ENCODE measurements at regions not wholly inside any gene's neighbourhood (a gene's known extent, or its start where the extent isn't known, plus 50 kb on each side); places are given as distances from the start of the nearest gene placed in this dataset.
"Not testable (repeated sequence)": the region's sequence is repeated elsewhere in the genome, so short reads cannot be mapped to it uniquely, and the experiment has no call there.

DNA sequence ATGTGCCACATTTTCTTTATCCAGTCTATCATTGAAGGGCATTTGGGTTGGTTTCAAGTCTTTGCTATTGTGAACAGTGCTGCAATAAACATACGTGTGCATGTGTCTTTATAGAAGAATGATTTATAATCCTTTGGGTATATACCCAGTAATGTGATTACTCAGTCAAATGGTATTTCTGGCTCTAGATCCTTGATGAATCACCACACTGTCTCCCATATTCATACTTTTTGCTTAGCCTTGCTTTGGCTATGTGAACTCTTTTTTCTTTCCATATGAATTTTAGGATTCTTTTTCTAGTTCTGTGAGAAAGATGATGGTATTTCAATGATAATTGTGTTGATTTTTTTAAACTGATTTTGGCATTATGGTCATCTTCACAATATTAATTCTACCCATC, 530.1 kb downstream of the SLC6A15 start:
- DNase-seq = not testable (repeated sequence)

DNA sequence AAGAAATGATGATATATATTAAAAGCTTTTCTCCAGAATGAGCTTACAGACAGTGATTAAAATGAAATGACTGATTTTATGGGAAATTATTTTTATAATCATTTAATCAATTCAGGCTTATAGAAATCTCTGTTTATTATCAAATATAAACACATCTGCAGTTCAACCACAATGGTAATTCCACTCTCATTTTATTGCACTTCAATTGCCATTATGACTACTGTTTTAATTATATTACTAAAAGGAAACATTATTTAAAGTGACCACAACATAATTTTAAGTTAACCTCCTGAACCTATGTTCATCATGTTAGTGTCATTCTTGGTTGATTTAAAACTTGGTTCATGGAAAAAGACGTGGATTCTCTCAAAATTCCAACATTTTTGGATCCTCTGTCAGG, 536.3 kb downstream of the SLC6A15 start:
- DNase-seq = no peak

DNA sequence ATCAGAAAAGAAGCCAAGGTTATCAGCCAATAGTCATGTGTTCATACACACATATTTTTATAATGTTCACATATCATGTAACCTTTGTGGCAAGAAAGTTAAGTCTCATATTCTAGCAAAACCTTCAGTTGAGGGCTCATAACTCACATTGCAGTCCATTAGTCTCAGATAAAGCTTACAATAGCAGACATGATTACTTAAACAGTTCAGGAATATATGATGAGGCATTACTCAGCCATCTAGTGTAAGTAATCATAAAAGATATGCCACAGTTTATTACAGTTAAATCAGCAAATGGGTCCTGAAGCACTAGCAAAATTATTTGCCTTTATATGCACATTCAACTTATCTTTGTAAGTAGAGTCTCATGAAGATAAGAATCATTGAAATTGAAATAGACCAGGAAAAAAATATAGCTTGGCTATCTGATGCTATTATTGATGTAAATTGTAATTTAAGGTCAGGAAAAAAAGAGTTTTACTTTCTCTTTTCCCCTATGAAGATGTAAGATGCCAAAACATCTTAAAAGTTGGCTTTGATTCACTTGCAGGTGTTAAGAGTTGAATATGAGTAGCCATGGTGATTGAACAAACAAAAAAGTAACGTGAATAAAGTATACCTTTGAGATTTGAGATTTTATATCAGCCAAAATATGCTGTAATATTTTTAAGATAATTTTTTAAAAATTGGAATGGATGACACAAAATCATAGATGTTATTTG, 537.0 kb downstream of the SLC6A15 start:
- DNase-seq = no peak

DNA sequence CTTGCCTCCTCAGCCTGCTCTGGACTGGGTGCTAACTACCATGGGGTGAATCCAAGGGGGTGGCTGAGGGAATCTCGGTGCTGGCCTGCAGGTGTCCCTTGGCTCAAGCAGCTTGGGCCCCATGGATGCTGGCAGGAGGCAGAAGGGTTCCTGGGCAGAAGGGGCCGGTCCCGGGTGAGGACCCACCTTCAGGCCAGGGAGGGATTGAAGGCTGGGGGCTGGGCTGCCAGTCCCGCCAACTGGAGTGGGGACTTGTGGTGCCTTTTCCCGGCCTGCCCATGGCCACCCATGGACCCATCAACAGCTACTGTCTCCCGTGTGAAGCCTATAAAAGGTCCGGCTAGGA, 550.1 kb downstream of the SLC6A15 start:
- DNase-seq = no peak

DNA sequence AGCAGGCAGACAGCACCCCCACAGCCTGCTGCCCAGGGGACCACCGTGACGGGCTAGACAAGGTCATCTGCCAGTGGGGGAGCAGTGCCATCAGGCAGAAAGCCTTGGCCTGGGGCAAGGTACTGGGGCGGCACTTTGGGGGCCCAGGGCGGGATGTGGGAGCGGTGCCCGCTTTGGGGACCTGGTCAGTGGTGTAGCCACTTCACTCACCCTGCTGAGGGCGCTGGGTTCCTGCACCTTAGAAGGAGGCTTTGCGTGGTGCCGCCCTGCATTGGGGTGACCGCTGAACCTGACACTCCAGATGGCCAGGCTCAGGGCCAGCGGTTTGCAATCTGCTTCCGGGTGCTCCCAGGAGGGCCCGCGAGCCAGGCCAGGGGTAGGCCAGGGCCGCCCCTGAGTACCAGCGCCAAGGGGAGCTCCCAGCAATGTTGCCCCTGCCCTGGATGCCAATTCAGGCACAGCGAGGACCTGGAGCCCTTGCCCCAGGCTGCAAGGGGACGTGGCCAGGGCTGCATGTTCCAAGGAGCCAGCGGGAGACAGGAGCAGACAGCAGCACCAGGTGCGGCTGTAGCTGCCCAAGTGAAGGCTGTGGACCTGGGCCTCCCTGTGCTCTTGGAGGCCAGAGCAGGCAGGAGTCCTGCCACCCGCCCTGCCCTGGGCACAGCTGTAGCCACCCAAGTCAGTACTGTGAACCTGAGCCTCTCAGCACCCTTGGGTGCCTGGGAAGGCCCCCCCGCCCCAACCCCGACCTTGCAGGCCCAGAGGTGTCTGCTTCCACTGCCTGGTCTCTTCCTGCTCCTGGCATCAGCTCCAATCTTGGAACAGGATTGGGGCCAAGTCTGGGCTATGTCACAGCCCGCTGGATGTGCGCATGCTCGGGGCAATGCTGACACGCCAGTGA, 550.7 kb downstream of the SLC6A15 start:
- DNase-seq = no peak

DNA sequence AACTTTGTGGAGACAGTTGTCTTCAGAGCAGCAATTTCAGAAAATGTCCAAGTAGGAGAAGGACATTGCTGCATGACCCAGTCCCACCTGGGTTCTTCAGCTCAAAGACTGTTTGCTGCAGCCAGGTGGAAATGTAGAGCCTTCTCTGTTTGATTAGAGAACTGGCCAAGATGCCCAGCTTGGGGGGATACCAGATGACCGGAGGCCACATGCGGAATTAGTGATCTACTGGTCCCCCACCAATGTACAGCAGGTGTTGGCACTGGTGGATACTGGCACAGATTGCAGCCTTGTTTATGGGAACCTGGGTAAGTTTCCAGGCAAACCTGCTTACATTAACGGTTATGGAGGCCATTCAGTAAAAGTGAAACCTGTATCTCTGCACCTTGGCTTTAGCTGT, 555.3 kb downstream of the SLC6A15 start:
- DNase-seq = no peak

DNA sequence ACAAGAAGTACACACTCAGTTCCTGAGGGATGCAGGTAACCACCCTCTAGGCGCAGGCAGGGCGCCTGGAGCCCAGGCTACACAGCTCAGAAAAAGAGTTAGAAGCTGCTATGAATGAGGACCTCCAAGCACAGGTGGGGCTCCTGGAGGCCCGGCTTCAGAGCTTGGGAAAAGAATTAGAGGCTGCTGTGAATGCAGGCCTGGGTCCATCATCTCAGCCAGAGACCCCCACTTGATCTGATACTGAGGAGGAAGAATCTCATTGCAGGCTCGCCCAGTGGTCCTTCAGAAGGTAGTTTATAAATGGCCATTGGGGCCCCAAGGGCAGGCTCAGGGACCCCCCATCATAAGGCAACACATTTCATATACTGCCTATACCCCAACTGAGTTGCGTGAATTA, 556.4 kb downstream of the SLC6A15 start:
- no peak for DNase-seq

DNA sequence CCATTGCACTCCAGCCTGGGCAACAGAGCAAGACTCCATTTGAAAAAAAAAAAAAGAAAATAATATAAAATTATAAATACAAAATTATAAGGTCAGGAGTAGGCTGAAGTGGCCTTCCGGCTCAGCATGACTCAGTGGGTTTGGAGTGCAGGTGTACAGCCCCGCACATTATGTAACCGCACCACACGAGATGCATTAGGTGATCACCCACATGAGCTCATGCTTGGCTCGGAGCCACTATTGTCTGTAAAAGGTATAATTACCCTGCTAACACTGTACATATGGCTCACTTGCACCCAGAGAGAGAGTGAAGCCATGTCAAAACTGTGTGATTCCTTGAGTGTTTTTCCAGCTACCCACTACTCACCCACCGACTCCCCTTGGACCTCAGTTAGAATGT, 557.0 kb downstream of the SLC6A15 start:
- no peak for DNase-seq

DNA sequence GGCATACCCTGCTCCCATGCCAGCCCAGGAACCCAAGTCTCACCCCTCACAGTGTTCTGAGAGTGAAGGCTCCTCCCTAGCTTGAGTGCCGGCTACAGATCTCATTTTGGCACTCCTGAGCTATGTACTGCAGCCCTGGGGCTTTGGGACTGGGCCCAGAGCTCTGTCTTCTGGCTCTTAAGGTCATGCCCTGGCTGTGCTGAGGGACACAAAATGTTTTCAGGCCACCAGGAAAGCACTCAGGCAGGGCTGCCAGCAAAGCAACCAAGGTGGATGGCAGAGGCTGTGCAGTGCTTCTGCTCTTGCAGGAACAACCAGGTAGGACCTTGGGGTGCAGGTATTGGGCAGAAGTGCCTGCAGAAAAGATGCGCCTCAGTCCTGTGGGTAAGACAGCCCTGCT, 564.0 kb downstream of the SLC6A15 start:
- DNase-seq = no peak

DNA sequence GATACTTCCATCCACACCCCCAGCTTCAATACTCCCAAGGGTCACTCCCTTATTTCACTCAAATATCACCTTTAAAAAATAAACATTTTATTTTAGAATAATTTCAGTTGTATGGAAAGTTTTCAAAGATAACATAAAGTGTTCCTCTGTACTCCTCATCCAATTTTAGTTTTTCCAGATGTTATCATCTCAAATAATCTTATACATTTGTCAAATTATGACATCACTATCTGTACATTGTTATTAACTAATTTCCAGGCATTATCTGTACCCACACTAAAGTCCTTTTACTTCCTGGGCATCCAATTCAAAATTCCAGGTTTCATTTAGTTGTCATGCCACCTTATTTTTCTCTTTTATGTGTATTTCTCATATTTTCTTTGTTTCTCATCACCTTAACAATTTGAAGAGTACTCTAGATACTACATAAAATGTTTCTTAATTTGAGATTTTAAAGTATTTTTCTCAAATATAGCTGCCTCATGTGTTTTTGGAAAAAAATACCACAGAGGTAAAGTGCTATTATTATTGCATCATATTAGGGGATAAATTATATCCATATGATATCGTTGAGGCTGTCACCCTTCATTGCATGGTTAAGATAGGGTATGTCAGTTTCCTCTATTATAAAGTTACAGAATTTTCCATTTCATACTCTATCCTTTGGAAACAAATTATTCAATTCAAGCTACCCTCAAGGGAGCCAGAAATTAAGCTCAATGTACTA, 571.0 kb downstream of the SLC6A15 start:
- DNase-seq = no peak

DNA sequence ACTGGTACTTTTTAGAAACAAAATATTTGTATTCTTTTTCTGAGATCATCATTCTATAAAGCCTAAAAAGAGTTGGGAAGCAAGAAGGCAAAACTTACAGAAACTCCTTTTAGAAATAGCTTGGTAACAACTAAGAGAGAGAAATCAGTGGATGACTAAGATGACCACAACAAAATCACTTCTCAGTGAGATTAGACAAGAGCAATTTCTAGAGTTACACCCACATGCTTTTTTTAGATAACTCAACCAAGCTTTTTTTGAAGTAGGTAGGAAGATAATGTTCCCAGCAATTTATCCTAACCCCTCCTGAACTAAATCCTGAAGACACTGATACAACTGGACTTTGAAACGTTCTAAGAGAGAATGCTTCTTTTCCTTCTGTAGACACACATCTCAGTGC, 576.4 kb downstream of the SLC6A15 start:
- no peak for DNase-seq

DNA sequence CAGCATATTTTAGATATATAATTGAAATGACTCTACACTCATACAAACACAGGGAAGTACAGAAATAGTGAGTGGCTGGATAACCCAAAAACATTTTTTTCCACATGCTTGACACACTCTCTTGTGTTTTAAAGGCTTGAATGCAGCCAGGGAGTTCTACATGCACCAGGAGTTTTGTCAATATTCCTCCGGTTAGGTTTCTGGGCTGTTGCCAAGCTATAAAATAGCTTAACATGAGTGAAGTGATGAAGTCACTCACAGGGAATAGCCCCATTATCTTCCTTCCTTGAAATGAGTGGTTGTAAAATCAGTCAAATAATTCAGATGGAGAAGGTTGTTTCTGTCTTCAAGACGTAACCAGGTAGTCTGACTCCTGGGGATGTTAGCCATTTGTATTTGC, 582.7 kb downstream of the SLC6A15 start:
- DNase-seq = peak; percentile 68

DNA sequence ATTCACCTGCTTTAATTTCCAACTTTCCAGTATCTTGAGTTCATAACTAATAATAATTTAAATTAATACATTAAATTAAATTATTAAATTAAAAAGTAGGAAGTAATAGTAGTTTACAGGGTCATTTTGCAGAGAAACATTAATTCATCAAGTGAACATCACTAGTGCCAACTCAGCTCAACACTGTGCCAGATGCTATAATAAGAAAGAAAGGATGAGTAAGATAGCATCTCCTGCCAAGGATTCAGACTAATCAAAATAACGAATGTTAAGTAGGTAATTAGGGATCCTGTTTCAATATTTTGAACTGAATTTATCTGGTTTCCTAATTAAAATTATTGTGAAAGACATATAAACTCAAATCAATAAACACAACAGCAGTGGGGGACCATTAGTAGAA, 596.7 kb downstream of the SLC6A15 start:
- DNase-seq = no peak

DNA sequence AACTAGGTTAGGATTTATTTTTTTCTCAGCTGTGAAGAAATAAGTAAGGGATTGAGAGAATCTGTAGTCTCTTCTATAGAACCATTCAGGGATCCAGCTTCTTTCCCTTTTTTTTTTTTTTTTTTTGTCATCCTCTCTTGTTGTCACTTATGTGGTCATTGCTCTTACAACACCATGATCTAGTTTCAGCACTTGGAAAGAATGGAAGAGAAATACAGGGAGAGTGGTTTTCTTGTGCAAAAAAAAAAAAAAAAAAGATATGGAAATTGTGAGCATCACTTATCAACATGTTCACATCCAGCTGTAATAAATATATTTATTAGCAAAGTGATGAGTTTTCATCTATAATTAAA, 599.3 kb downstream of the SLC6A15 start:
- no peak for DNase-seq

DNA sequence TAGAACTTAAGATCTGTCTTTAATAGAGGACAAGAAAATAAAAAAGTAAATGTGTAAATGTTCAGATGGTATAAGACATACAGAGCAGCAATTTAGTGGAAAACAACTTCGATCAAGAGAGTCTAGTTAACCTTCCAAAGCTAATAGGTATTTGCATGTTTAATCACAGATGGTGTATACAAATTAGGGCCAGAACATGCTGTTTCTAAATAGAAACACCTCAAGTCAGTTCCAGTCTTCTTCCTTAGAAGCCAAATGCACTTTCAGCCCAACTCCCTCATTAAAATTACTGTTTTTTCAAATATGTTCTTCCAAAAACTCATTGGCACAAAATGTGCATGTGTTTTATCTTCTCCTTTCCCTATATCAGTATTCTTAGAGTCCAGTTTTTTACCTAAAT, 604.4 kb downstream of the SLC6A15 start:
- no peak for DNase-seq

DNA sequence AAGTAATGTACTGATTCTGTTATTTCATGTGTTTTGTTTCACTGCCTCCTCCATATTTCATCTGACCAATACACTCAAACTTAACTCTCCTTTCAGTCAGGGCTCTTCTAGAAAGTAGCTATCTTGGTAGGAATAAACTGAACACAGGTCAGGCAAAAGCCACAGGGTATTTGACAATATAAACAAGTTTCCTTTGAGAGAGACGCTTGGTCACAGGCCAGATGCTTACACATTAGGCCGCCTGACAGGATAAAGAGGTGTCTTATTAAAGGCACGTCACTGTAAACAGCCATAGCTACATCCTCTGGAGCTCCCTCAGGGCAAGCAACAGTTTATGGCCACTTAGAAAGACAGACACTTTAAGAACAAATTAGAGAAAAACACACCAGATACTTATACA, 607.5 kb downstream of the SLC6A15 start:
- DNase-seq = no peak

DNA sequence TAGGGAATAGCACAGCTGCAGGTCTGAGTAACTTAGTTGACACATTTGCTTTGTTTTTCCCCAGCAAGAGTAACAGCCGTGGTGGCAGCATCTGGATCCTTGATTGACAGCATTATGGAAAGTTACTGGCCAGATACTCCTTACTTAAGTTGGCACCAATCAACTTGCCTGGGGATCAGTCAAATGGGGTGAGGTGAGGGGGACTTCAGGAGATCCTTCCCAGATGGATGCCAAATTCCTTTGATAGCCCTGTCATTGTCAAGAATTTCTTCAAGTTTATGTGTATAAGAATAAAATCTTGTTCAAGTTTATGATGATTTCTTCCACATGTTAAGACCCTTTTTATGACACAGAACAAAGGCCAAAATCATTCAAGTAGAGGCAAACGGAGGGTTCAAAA, 618.4 kb downstream of the SLC6A15 start:
- DNase-seq = peak; percentile 19

DNA sequence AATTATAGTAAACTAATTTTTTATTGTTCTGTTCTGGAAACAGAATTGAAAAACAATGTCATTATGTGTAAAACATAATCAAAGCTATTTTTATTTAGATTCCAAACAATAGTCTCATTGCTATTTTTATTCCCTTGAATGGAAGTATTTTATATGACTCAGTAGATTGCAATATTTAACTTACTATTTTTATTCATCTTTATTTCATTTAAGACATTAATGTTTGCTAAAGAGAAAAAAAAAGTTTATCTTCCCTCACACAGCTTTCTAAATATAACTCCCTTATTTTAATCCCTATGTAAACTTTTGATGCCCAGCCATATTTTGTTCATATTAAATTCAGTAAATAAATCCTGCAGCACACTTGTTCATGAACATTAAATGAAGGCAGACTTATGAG, 622.4 kb downstream of the SLC6A15 start:
- no peak for DNase-seq

DNA sequence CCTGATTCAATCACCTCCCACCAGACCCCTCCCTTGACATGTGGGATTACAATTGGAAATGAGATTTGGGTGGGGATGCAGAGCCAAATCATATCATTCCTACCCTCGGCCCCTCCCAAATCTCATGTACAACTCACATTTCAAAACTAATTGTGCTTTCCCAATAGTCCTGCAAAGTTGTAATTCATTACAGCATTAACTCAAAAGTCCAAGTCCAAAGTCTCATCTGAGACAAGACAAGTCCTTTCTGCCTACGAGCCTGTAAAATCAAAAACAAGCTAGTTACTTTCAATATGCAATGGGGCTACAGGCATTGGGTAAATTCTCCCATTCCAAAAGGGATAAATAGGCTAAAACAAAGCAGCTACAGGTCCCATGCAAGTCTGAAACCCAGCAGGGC, 634.6 kb downstream of the SLC6A15 start:
- no peak for DNase-seq

DNA sequence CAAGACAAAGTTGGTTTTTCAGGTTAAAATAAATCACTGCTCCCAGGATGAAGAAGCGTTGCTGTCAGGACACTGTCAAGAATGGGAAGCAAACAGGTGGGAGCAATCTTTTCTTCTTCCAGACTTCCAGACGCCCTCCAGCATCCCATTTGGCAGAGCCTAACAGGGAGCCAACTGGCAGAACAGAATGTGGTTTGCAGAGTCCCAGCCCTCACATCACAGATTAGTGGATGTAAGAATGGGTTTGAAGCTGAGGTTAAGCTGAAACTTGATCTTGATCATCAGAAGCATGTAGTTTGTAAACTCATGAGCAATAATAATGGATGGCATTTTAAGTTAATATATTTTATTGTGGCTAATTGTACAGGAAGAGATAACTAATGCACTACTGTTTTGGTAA, 636.4 kb downstream of the SLC6A15 start:
- DNase-seq = no peak

DNA sequence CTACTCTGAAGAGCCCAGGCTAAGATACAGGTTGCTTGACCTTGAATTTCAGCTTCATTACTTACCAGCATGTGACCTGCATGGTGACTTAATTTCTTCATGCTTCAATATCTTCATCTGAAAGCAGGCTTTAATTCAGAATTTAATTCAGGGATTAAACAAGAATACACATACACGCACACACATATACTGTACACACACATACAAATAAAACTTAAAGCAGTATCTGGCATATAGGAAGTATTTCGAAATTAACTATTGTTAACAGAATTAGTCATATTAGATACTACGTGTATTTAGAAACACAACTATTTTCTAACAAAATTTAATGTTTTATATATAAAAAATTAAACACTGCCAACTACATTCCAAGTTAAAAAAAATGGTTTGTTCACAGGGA, 640.3 kb downstream of the SLC6A15 start:
- no peak for DNase-seq

DNA sequence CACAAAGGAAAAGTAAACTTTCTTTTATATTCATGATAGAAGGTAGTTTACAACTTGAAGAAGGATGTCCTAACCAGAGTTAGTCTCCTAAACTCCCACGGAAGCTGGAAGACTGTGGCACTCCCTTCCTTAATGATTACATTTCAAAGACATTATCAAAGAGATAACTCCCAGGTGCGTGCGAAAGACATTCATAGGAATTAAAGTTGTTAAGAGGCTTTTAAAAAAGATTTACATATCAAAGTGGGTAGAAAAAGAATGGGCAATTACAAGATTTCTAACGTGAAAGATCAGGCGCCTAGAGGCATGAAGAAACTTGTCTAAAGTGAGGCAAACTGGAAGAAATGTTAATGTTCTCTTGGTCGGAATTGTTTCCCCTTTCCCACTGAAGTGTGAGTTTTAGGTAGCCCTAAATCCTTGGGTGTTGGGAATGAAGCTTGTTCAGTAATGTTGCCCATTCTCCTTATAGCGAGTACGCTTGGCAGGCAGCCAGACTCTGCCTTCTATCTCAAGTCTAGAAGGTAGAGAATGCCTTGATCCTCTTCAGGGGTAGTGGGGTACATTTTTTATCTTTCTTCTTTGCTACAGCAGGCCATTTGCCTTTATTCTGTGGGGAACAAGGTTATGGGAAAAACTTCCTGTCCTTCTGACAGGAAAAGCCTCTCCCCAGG, 642.0 kb downstream of the SLC6A15 start:
- no peak for DNase-seq

DNA sequence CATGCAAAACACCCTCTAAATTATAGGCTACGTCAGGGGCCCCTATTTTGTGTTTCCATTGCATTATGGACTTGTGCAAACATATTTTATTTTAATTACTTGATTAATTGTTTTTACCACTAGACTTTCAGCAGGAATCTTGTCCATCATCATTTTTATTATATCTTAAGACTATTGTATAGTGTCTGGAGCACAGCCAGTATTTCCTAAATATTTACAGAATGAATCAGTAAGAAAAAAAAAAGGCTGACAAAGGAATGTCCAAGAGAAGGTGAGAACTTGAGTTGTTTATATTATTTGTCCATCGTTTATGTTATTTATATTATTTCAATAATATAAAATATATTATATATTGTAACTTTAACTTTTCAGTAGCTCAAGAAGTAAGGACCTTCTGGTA, 664.7 kb downstream of the SLC6A15 start:
- DNase-seq = no peak
